ENCODE measurements at regions not wholly inside any gene's neighbourhood (a gene's known extent, or its start where the extent isn't known, plus 50 kb on each side); places are given as distances from the start of the nearest gene placed in this dataset.

DNA sequence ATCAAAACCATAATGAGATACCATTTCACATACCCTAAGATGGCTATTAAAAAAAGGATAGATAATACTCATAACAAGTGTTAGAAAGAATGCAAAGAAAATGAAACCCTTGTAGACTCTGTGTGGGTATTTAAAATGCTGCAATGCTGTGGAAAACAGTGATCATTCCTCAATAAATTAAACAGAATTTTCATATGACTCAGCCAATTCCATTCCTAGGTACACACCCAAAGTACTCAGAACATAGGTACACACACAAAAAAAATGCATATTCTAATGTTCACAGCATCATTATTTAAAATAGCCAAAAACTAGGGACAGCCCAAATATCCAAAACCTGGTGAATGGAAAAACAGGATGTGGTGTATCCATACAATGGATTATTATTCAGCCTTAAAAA, 502.3 kb downstream of the KCNJ3 start:
- Histone ChIP-seq H3K4me3 (ENCODE audit: low read length) (no peak overlapping the region), H3K9me3 (ENCODE audit: control insufficient read depth, low read length) (no peaks in the 10 kb centered on the region), H3K36me3 (ENCODE audit: control insufficient read depth, insufficient read depth, low read length) (no peaks in the 10 kb centered on the region), H3K27me3 (ENCODE audit: control insufficient read depth, insufficient read depth, low read length, poor library complexity, severe bottlenecking) (no peaks in the 10 kb centered on the region), H3K27ac (ENCODE audit: low read depth, low read length) (no peak overlapping the region), H3K4me1 (ENCODE audit: control insufficient read depth, insufficient read depth, low read length) (no peaks in the 10 kb centered on the region), H3K9ac (ENCODE audit: extremely low read depth, low read length, poor library complexity, severe bottlenecking) (no peak overlapping the region)
- H3K9me3 Mint-ChIP-seq, result no peaks in the 10 kb centered on the region
- no peak overlapping the region for H3K27ac Mint-ChIP-seq
- no peak overlapping the region for H3K4me3 Mint-ChIP-seq
- no peaks in the 10 kb centered on the region for H3K36me3 Mint-ChIP-seq (ENCODE audit: low read depth)
- TF ChIP-seq, protein P1, sequence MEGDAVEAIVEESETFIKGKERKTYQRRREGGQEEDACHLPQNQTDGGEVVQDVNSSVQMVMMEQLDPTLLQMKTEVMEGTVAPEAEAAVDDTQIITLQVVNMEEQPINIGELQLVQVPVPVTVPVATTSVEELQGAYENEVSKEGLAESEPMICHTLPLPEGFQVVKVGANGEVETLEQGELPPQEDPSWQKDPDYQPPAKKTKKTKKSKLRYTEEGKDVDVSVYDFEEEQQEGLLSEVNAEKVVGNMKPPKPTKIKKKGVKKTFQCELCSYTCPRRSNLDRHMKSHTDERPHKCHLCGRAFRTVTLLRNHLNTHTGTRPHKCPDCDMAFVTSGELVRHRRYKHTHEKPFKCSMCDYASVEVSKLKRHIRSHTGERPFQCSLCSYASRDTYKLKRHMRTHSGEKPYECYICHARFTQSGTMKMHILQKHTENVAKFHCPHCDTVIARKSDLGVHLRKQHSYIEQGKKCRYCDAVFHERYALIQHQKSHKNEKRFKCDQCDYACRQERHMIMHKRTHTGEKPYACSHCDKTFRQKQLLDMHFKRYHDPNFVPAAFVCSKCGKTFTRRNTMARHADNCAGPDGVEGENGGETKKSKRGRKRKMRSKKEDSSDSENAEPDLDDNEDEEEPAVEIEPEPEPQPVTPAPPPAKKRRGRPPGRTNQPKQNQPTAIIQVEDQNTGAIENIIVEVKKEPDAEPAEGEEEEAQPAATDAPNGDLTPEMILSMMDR (conservative IDR thresholded peaks at IDR 0.05), result no peak
- no peak for DNase-seq
- H3K4me1 Mint-ChIP-seq, result no peaks in the 10 kb centered on the region
- no peaks in the 10 kb centered on the region for H3K27me3 Mint-ChIP-seq (ENCODE audit: insufficient read depth)

DNA sequence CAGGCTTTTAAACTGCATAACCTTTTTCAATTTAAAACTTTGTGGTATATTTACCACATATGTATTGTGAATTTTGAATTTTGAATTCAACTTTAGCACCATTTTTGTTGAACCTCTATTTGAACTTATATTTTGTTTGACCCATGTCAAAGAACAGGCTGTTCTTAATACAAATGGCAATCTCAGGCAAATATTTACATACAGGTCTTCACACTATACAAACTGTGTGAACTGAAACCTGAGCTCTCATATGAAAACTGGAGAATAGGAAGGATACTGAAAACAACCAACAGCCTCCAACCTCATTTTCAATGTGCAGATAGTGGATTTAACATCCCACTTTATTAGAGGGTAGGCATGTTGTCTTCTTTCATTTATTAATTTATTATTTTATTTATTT, 491.8 kb downstream of the KCNJ3 start:
- H3K9me3 Mint-ChIP-seq, result peaks cover 10% of the 10 kb centered on the region
- H3K27me3 Mint-ChIP-seq (ENCODE audit: insufficient read depth), result no peaks in the 10 kb centered on the region
- no peak overlapping the region for H3K27ac Mint-ChIP-seq
- no peak for DNase-seq
- H3K4me3 Mint-ChIP-seq, result no peak overlapping the region
- peaks cover 10% of the 10 kb centered on the region for H3K4me1 Mint-ChIP-seq
- Histone ChIP-seq H3K9ac (ENCODE audit: extremely low read depth, low read length, poor library complexity, severe bottlenecking) (no peak overlapping the region), H3K27ac (ENCODE audit: low read depth, low read length) (no peak overlapping the region), H3K36me3 (ENCODE audit: control insufficient read depth, insufficient read depth, low read length) (no peaks in the 10 kb centered on the region), H3K4me3 (ENCODE audit: low read length) (no peak overlapping the region), H3K27me3 (ENCODE audit: control insufficient read depth, insufficient read depth, low read length, poor library complexity, severe bottlenecking) (no peaks in the 10 kb centered on the region), H3K4me1 (ENCODE audit: control insufficient read depth, insufficient read depth, low read length) (no peaks in the 10 kb centered on the region), H3K9me3 (ENCODE audit: control insufficient read depth, low read length) (peaks cover 9% of the 10 kb centered on the region)
- no peaks in the 10 kb centered on the region for H3K36me3 Mint-ChIP-seq (ENCODE audit: low read depth)
- TF ChIP-seq, protein P1 (conservative IDR thresholded peaks at IDR 0.05), result no peak

DNA sequence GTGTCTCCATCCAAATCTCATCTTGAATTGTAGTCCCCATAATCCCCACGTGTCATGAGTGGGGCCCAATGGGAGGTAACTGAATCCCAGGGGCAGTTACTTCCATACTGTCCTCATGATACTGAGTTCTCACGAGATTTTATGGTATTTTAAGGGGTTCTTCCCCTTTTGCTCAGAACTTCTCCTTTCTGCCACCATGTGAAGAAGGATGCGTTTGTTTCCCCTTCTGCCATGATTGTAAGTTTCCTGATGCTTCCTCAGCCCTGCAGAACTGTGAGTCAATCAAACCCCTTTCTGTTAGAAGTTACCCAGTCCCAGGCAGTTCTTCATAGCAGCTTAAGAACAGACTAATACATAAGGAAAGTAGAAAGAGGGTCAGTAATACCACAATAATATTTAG, 480.4 kb downstream of the KCNJ3 start:
- Mint-ChIP-seq H3K27ac (no peak overlapping the region), H3K36me3 (ENCODE audit: low read depth) (no peaks in the 10 kb centered on the region), H3K9me3 (peaks cover 2% of the 10 kb centered on the region), H3K4me3 (no peak overlapping the region), H3K4me1 (peaks cover 10% of the 10 kb centered on the region), H3K27me3 (ENCODE audit: insufficient read depth) (no peaks in the 10 kb centered on the region)
- Histone ChIP-seq H3K9me3 (ENCODE audit: control insufficient read depth, low read length) (no peaks in the 10 kb centered on the region), H3K9ac (ENCODE audit: extremely low read depth, low read length, poor library complexity, severe bottlenecking) (no peak overlapping the region), H3K27me3 (ENCODE audit: control insufficient read depth, insufficient read depth, low read length, poor library complexity, severe bottlenecking) (no peaks in the 10 kb centered on the region), H3K4me3 (ENCODE audit: low read length) (no peak overlapping the region), H3K36me3 (ENCODE audit: control insufficient read depth, insufficient read depth, low read length) (no peaks in the 10 kb centered on the region), H3K4me1 (ENCODE audit: control insufficient read depth, insufficient read depth, low read length) (no peaks in the 10 kb centered on the region), H3K27ac (ENCODE audit: low read depth, low read length) (no peak overlapping the region)
- 94 to 100% methylated on average over 1 to 3 of the region's 3 CpGs for WGBS, 2 experiments (ENCODE audit: insufficient coverage in 1 of 2, insufficient read length in 1 of 2)
- DNase-seq, result no peak
- TF ChIP-seq, protein P1 (conservative IDR thresholded peaks at IDR 0.05), result no peak

Data from endodermal cell (in vitro differentiated cells).